K562 (cell line): ENCODE measurements at regions not wholly inside any gene's neighbourhood (a gene's known extent, or its start where the extent isn't known, plus 50 kb on each side); places are given as distances from the start of the nearest gene placed in this dataset.

ENCODE experiments used
- E2F4 ChIP-seq: sonication (generic); formaldehyde crosslinking; IDR thresholded peaks from 2 replicates; pipeline ENCODE4 v1.8.0; 2022; ENCODE audit warnings: mild to moderate bottlenecking, low read depth, missing genetic modification reagents
- E2F5 ChIP-seq: sonication (generic); formaldehyde crosslinking; IDR thresholded peaks from 2 replicates; pipeline ENCODE4 v1.8.0; 2022; ENCODE audit warnings: mild to moderate bottlenecking, missing genetic modification reagents
- RAD21 ChIP-seq, 2 experiments: fragments of 250-450 bp in 1 of 2; fragments of 450-650 bp in 1 of 2; sonication (Bioruptor Pico) in 1 of 2; formaldehyde crosslinking in 1 of 2; IDR thresholded peaks in 1 of 2; conservative IDR thresholded peaks in 1 of 2; 2 replicates each; pipeline versions ENCODE4 v1.4.0 to v1.8.0; 2020 to 2022; ENCODE audit warnings: mild to moderate bottlenecking in 2 of 2, moderate library complexity in 1 of 2
- TBP ChIP-seq: optimal IDR thresholded peaks from 2 replicates; pipeline ENCODE3; 2011; ENCODE audit warnings: low read depth, low read length, improper control_type of control experiment
- ZC3H4 ChIP-seq: sonication (generic); formaldehyde crosslinking; IDR thresholded peaks from 2 replicates; pipeline ENCODE4 v1.9.0; 2021; ENCODE audit warnings: missing genetic modification reagents, borderline replicate concordance
- ZNF583 ChIP-seq: fragments of 250-450 bp; sonication (Bioruptor Pico); IDR thresholded peaks from 2 replicates; pipeline ENCODE4 v1.4.0; 2020
- TF ChIP-seq, protein P1 (sequence below), 2 experiments: fragments of 450-650 bp in 1 of 2; sonication (generic) in 1 of 2; formaldehyde crosslinking in 1 of 2; IDR thresholded peaks; 2 replicates each; pipeline versions ENCODE4 v1.7.1 to v1.9.0; 2016 to 2022; ENCODE audit warnings: inconsistent platforms in 1 of 2, mild to moderate bottlenecking in 1 of 2, missing genetic modification reagents in 1 of 2
- TF ChIP-seq, protein P2 (sequence below): sonication (generic); formaldehyde crosslinking; IDR thresholded peaks from 2 replicates; pipeline ENCODE4 v1.8.0; 2023; ENCODE audit warnings: missing genetic modification reagents, mild to moderate bottlenecking, borderline replicate concordance
- TF ChIP-seq, protein P3 (sequence below), 2 experiments: fragments of 200-800 bp in 1 of 2; sonication (Bioruptor generic) in 1 of 2; sonication (generic) in 1 of 2; formaldehyde crosslinking in 1 of 2; IDR thresholded peaks in 1 of 2; conservative IDR thresholded peaks in 1 of 2; 2 replicates each; pipeline versions ENCODE4 v1.5.0 to v1.6.1; 2016 to 2020; ENCODE audit warnings: missing compliant biosample characterization in 1 of 2, missing genetic modification characterization in 1 of 2, missing genetic modification reagents in 1 of 2

DNA sequence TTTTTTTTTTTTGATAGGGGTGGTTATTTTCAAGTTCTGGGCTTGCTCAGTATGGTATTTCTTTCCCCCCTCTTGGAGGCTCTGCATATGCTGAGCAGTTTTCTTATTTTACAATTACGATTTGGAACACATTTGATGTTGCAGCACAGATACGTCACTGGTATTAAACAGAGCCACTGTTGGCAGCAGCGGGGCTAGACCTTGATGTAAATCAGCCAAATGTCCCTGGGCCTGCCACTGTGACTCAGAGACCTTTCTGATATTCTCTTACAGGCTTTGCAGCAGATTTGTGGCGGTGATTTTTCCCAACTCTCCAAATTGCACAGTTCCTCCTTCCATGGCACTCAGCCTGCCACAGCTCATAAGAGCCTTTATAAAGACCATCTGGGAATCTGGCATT, 81.1 kb downstream of the VMA21 start:
- no peak for TF ChIP-seq RAD21 (CRISPR knock-in tag; conservative IDR thresholded peaks at IDR 0.05 in 1 of 2, IDR thresholded peaks at IDR 0.05 in 1 of 2)
- TF ChIP-seq, protein P1, sequence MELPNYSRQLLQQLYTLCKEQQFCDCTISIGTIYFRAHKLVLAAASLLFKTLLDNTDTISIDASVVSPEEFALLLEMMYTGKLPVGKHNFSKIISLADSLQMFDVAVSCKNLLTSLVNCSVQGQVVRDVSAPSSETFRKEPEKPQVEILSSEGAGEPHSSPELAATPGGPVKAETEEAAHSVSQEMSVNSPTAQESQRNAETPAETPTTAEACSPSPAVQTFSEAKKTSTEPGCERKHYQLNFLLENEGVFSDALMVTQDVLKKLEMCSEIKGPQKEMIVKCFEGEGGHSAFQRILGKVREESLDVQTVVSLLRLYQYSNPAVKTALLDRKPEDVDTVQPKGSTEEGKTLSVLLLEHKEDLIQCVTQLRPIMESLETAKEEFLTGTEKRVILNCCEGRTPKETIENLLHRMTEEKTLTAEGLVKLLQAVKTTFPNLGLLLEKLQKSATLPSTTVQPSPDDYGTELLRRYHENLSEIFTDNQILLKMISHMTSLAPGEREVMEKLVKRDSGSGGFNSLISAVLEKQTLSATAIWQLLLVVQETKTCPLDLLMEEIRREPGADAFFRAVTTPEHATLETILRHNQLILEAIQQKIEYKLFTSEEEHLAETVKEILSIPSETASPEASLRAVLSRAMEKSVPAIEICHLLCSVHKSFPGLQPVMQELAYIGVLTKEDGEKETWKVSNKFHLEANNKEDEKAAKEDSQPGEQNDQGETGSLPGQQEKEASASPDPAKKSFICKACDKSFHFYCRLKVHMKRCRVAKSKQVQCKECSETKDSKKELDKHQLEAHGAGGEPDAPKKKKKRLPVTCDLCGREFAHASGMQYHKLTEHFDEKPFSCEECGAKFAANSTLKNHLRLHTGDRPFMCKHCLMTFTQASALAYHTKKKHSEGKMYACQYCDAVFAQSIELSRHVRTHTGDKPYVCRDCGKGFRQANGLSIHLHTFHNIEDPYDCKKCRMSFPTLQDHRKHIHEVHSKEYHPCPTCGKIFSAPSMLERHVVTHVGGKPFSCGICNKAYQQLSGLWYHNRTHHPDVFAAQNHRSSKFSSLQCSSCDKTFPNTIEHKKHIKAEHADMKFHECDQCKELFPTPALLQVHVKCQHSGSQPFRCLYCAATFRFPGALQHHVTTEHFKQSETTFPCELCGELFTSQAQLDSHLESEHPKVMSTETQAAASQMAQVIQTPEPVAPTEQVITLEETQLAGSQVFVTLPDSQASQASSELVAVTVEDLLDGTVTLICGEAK (IDR thresholded peaks at IDR 0.05): no peak
- TF ChIP-seq, protein P1 (CRISPR knock-in tag; IDR thresholded peaks at IDR 0.05): no peak
- TF ChIP-seq ZNF583 (CRISPR knock-in tag): no peak
- TF ChIP-seq, protein P2, sequence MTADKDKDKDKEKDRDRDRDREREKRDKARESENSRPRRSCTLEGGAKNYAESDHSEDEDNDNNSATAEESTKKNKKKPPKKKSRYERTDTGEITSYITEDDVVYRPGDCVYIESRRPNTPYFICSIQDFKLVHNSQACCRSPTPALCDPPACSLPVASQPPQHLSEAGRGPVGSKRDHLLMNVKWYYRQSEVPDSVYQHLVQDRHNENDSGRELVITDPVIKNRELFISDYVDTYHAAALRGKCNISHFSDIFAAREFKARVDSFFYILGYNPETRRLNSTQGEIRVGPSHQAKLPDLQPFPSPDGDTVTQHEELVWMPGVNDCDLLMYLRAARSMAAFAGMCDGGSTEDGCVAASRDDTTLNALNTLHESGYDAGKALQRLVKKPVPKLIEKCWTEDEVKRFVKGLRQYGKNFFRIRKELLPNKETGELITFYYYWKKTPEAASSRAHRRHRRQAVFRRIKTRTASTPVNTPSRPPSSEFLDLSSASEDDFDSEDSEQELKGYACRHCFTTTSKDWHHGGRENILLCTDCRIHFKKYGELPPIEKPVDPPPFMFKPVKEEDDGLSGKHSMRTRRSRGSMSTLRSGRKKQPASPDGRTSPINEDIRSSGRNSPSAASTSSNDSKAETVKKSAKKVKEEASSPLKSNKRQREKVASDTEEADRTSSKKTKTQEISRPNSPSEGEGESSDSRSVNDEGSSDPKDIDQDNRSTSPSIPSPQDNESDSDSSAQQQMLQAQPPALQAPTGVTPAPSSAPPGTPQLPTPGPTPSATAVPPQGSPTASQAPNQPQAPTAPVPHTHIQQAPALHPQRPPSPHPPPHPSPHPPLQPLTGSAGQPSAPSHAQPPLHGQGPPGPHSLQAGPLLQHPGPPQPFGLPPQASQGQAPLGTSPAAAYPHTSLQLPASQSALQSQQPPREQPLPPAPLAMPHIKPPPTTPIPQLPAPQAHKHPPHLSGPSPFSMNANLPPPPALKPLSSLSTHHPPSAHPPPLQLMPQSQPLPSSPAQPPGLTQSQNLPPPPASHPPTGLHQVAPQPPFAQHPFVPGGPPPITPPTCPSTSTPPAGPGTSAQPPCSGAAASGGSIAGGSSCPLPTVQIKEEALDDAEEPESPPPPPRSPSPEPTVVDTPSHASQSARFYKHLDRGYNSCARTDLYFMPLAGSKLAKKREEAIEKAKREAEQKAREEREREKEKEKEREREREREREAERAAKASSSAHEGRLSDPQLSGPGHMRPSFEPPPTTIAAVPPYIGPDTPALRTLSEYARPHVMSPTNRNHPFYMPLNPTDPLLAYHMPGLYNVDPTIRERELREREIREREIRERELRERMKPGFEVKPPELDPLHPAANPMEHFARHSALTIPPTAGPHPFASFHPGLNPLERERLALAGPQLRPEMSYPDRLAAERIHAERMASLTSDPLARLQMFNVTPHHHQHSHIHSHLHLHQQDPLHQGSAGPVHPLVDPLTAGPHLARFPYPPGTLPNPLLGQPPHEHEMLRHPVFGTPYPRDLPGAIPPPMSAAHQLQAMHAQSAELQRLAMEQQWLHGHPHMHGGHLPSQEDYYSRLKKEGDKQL (CRISPR knock-in tag): no peak
- TF ChIP-seq, protein P3, sequence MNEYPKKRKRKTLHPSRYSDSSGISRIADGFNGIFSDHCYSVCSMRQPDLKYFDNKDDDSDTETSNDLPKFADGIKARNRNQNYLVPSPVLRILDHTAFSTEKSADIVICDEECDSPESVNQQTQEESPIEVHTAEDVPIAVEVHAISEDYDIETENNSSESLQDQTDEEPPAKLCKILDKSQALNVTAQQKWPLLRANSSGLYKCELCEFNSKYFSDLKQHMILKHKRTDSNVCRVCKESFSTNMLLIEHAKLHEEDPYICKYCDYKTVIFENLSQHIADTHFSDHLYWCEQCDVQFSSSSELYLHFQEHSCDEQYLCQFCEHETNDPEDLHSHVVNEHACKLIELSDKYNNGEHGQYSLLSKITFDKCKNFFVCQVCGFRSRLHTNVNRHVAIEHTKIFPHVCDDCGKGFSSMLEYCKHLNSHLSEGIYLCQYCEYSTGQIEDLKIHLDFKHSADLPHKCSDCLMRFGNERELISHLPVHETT (CRISPR knock-in tag; conservative IDR thresholded peaks at IDR 0.05 in 1 of 2, IDR thresholded peaks at IDR 0.05 in 1 of 2): no peak
- no peak for TF ChIP-seq E2F5
- no peak for TF ChIP-seq E2F4 (CRISPR knock-in tag)
- no peak for TF ChIP-seq ZC3H4 (CRISPR knock-in tag)
- TF ChIP-seq TBP: no peak
